Thymus (tissue), 11 donors: ENCODE measurements at regions not wholly inside any gene's neighbourhood (a gene's known extent, or its start where the extent isn't known, plus 50 kb on each side); places are given as distances from the start of the nearest gene placed in this dataset.

Source experiments
- DNase-seq, 9 donors: peaks; one replicate each; pipeline ENCODE4 v3.0.0-alpha.2; 2013; ENCODE audit warnings: low spot score in 9 of 9, low read depth in 6 of 9, missing footprints in 1 of 9
- H3K27ac ChIP-seq, 2 donors: one replicate each; pipeline ENCODE4 v1.5.1; 2013; ENCODE audit warnings: control low read depth in 1 of 2, low read depth in 1 of 2, low read length in 1 of 2, mild to moderate bottlenecking in 1 of 2, moderate library complexity in 1 of 2
- H3K27me3 ChIP-seq, 2 donors: one replicate each; pipeline ENCODE4 v1.5.1; 2013; ENCODE audit warnings: low read length in 1 of 2; ENCODE audit not compliant: control insufficient read depth in 2 of 2, insufficient read depth in 1 of 2
- H3K36me3 ChIP-seq, 2 donors: one replicate each; pipeline ENCODE4 v1.5.1; 2013; ENCODE audit warnings: low read length in 1 of 2, mild to moderate bottlenecking in 1 of 2, moderate library complexity in 1 of 2; ENCODE audit not compliant: control insufficient read depth in 2 of 2, insufficient read depth in 2 of 2
- H3K4me1 ChIP-seq, 2 donors: one replicate each; pipeline ENCODE4 v1.5.1; 2013; ENCODE audit warnings: low read length in 2 of 2; ENCODE audit not compliant: control insufficient read depth in 2 of 2, insufficient read depth in 2 of 2
- H3K4me3 ChIP-seq, 2 donors: one replicate each; pipeline ENCODE4 v1.5.1; 2013; ENCODE audit warnings: low read length in 2 of 2, control low read depth in 1 of 2, mild to moderate bottlenecking in 1 of 2
- H3K9me3 ChIP-seq, 2 donors: one replicate each; pipeline ENCODE4 v1.5.1; 2013; ENCODE audit warnings: low read length in 1 of 2, mild to moderate bottlenecking in 1 of 2; ENCODE audit not compliant: control insufficient read depth in 2 of 2, insufficient read depth in 1 of 2
- WGBS: extraction: QIAGEN DNeasy Blood & Tissue Kit; methylation state at CpG from one replicate; pipeline ENCODE4 v1.1.7; 2013; 5-methylcytosine and 5-hydroxymethylcytosine counted together
- donor health status: healthy.

DNA sequence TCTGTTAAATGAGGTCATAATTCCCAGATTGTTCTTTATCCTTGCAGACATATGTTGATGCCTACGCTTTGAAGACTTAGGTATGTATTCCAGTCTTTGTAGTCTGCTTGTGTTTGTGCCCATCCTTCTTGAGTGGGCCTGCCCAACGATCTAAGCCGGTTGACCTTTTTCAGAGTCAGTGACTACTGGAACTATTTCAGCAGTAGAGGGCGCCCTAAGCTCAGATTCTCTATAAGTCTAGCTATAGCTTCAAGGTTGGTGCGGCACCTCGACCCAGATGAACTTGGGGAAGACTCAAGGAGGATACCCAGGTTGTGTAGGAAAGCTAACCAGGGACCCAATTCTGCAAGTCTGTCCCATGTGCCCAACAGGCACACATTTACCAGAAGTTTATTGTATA is 228.8 kb upstream of the PPP2R3A start:
- peaks cover 0 to 11% of the 10 kb centered on the region in 2 donors for H3K9me3 ChIP-seq
- 52% methylated on average over 6 of the region's 6 CpGs for WGBS
- H3K36me3 ChIP-seq = no peaks in the 10 kb centered on the region
- no peaks in the 10 kb centered on the region for H3K4me1 ChIP-seq
- H3K27me3 ChIP-seq = no peaks in the 10 kb centered on the region
- H3K27ac ChIP-seq = no peak overlapping the region
- H3K4me3 ChIP-seq = no peak overlapping the region
- no peak for DNase-seq

DNA sequence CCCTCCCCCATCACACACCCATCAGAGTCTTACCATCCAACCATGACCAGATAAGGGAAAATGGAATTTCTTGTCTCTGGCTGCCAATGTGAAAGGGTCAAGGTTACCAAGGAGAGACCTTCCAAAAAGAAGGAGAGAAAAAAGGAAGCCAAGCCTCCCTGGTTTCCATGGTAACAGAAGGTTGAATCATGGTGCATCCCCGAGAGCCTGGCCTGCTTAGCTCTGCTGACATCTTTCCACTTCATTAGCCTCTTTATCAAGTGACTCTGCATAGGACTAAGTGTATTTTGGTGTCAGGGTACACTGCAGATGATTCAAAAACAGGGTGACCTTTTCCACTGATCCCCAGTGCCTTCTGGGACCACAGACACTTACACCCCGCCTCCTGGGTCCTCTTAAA is 225.7 kb upstream of the PPP2R3A start:
- no peak for DNase-seq
- 67% methylated on average over 2 of the region's 2 CpGs for WGBS
- H3K4me1 ChIP-seq = no peaks in the 10 kb centered on the region
- no peak overlapping the region for H3K27ac ChIP-seq
- H3K36me3 ChIP-seq = no peaks in the 10 kb centered on the region
- H3K27me3 ChIP-seq = no peaks in the 10 kb centered on the region
- H3K9me3 ChIP-seq = peaks cover 0 to 7% of the 10 kb centered on the region in 2 donors
- no peak overlapping the region for H3K4me3 ChIP-seq

GRCh38 chr3:135740211-135740610 is 225.3 kb upstream of the PPP2R3A start:
- H3K27me3 ChIP-seq = no peaks in the 10 kb centered on the region
- H3K36me3 ChIP-seq = no peaks in the 10 kb centered on the region
- no peaks in the 10 kb centered on the region for H3K4me1 ChIP-seq
- H3K27ac ChIP-seq = no peak overlapping the region
- no peak overlapping the region for H3K4me3 ChIP-seq
- WGBS = 79% methylated on average over 9 of the region's 9 CpGs
- H3K9me3 ChIP-seq = peaks cover 0 to 7% of the 10 kb centered on the region in 2 donors
- no peak for DNase-seq

DNA sequence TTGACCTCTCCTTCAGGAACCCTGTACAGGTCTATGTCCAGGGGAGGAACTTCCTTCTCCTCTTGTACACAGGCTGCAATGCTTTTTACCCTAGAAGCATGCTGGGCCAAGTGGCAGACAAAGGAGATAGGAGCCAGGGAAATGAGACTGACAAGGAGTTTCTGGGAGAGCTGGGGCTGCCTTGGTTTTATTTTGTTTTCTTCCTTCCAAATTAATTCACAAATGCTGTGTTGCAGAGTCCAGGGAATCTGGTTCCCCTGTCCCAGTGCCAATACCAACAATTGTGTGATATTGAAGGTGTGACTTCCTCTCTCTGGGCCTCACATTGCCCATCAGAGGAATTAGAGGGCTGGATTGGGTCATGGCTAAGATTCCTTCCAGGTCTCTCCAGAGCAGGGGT is 224.8 kb upstream of the PPP2R3A start:
- no peaks in the 10 kb centered on the region for H3K27me3 ChIP-seq
- H3K36me3 ChIP-seq = no peaks in the 10 kb centered on the region
- H3K9me3 ChIP-seq = peaks cover 0 to 7% of the 10 kb centered on the region in 2 donors
- no peak overlapping the region for H3K4me3 ChIP-seq
- no peaks in the 10 kb centered on the region for H3K4me1 ChIP-seq
- H3K27ac ChIP-seq = no peak overlapping the region
- no peak for DNase-seq

DNA sequence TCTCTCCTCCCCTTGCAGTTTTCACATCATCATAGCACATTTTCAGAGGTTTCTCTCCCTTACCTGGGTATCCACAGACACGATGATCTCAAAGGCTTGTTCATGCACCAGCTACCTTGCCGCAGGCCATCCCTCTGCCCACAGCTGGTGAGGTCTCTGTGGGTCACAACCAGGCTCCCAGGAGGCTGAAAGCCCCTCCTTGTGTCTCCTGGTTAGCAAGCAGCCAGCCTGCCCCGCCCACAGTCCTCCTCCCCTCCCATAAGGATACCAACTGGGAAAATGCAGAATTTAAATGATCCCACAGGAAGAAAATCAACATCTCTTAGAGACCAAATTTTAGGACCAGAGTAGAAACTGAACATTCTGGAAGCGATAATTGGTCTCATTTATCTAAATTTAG is 213.5 kb upstream of the PPP2R3A start:
- 85% methylated on average over 4 of the region's 4 CpGs for WGBS

DNA sequence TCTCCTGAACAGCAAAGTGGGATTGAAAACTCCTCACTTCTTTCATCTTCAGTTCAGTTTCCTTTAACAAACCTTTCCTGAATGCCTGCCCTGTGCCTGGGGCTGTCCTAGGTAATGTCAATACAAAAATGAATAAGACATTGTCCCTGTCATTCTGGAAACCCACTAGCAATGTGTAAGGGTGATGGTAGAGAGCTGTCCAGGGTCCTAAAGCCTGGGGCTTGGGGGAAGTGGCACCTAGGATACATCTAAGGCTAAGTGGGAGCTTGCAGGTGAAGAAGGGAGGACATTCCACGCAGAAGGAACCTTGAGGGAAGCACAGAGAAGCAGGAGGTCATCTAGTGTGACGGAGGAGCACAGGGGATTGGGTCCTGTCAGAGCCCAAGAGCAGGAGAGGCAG is 212.7 kb upstream of the PPP2R3A start:
- Histone ChIP-seq H3K27me3 (no peaks in the 10 kb centered on the region), H3K4me3 (no peak overlapping the region), H3K36me3 (no peaks in the 10 kb centered on the region), H3K27ac (no peak overlapping the region), H3K9me3 (no peaks in the 10 kb centered on the region), H3K4me1 (no peaks in the 10 kb centered on the region)
- WGBS = 69% methylated on average over 2 of the region's 2 CpGs
- no peak for DNase-seq

More for the DNA sequence above, 213.5 kb upstream of the PPP2R3A start:
- no peaks in the 10 kb centered on the region for H3K4me1 ChIP-seq
- no peak overlapping the region for H3K27ac ChIP-seq
- no peaks in the 10 kb centered on the region for H3K36me3 ChIP-seq
- H3K27me3 ChIP-seq = no peaks in the 10 kb centered on the region
- no peak overlapping the region for H3K4me3 ChIP-seq
- DNase-seq = no peak
- H3K9me3 ChIP-seq = no peaks in the 10 kb centered on the region

DNA sequence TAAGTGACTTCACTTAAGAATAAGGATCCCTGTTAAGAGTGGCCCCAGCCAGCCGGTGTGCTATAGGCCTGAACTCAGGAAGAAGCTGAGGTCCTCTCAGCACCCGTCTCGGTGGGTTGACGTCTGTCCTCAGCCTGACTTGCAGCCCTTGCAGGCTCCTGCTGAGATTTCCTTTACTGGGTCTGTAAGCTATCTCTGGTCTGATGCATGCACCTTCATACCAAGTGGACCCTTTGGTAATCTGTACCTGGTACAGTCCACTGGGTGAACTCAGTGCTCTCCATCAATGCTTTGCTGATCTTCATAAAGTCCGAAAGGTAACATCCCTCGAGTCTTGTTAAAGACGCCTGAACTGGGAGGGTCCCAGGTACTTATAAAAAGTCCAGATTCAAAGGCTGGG is 212.0 kb upstream of the PPP2R3A start:
- H3K27me3 ChIP-seq = no peaks in the 10 kb centered on the region
- WGBS = 97% methylated on average over 7 of the region's 7 CpGs
- no peaks in the 10 kb centered on the region for H3K9me3 ChIP-seq
- no peak overlapping the region for H3K4me3 ChIP-seq
- DNase-seq = no peak
- H3K27ac ChIP-seq = no peak overlapping the region
- H3K36me3 ChIP-seq = no peaks in the 10 kb centered on the region
- H3K4me1 ChIP-seq = no peaks in the 10 kb centered on the region

GRCh38 chr3:135755330-135756105 is 210.0 kb upstream of the PPP2R3A start:
- no peak for DNase-seq
- H3K36me3 ChIP-seq = no peaks in the 10 kb centered on the region
- no peaks in the 10 kb centered on the region for H3K9me3 ChIP-seq
- H3K4me1 ChIP-seq = no peaks in the 10 kb centered on the region
- H3K27me3 ChIP-seq = no peaks in the 10 kb centered on the region
- H3K27ac ChIP-seq = no peak overlapping the region
- no peak overlapping the region for H3K4me3 ChIP-seq
- 86% methylated on average over 2 of the region's 2 CpGs for WGBS

- no peak overlapping the region for H3K27ac ChIP-seq
- WGBS = 86% methylated on average over 3 of the region's 3 CpGs
- H3K36me3 ChIP-seq = no peaks in the 10 kb centered on the region
- no peak overlapping the region for H3K4me3 ChIP-seq
- DNase-seq = no peak
- H3K4me1 ChIP-seq = no peaks in the 10 kb centered on the region
- no peaks in the 10 kb centered on the region for H3K27me3 ChIP-seq
- H3K9me3 ChIP-seq = no peaks in the 10 kb centered on the region
Measured at GRCh38 chr3:135756106-135756668, 209.3 kb upstream of the PPP2R3A start.
